H9 (cell line): ENCODE measurements at regions not wholly inside any gene's neighbourhood (a gene's known extent, or its start where the extent isn't known, plus 50 kb on each side); places are given as distances from the start of the nearest gene placed in this dataset.

Experiments used
- DNase-seq: peaks from one replicate; pipeline ENCODE4 v3.0.0-alpha.2; 2017
- H2AFZ ChIP-seq: one replicate; pipeline ENCODE4 v1.6.1; 2013; ENCODE audit warnings: mild to moderate bottlenecking, low read length, control low read depth, moderate library complexity
- H2AK5ac ChIP-seq: 2 replicates; pipeline ENCODE4 v1.6.1; 2013; ENCODE audit warnings: low read length, control low read depth, mixed read lengths; ENCODE audit not compliant: insufficient read length
- H2BK120ac ChIP-seq: one replicate; pipeline ENCODE4 v1.6.1; 2013; ENCODE audit warnings: low read depth, mild to moderate bottlenecking, low read length, control low read depth, inconsistent platforms; ENCODE audit not compliant: poor library complexity, severe bottlenecking
- H2BK12ac ChIP-seq: 2 replicates; pipeline ENCODE4 v1.6.1; 2013; ENCODE audit warnings: low read length, control low read depth, mixed read lengths, low read depth; ENCODE audit not compliant: insufficient read length
- H2BK15ac ChIP-seq: 2 replicates; pipeline ENCODE4 v1.6.1; 2013; ENCODE audit warnings: low read depth, low read length, control low read depth
- H2BK20ac ChIP-seq: one replicate; pipeline ENCODE4 v1.6.1; 2013; ENCODE audit warnings: low read depth, mild to moderate bottlenecking, low read length, control low read depth, inconsistent platforms; ENCODE audit not compliant: poor library complexity, severe bottlenecking
- H2BK5ac ChIP-seq: 2 replicates; pipeline ENCODE4 v1.6.1; 2013; ENCODE audit warnings: low read length, control low read depth, mixed read lengths; ENCODE audit not compliant: insufficient read length
- H3K14ac ChIP-seq: 2 replicates; pipeline ENCODE4 v1.6.1; 2013; ENCODE audit warnings: low read length, control low read depth; ENCODE audit not compliant: insufficient read depth
- H3K18ac ChIP-seq: 2 replicates; pipeline ENCODE4 v1.6.1; 2013; ENCODE audit warnings: low read depth, mild to moderate bottlenecking, mixed read lengths, low read length, control low read depth; ENCODE audit not compliant: insufficient read length
- H3K23ac ChIP-seq: 2 replicates; pipeline ENCODE4 v1.6.1; 2013; ENCODE audit warnings: low read length, control low read depth, mixed read lengths, low read depth; ENCODE audit not compliant: insufficient read length
- H3K23me2 ChIP-seq: 2 replicates; pipeline ENCODE4 v1.6.1; 2013; ENCODE audit warnings: low read depth, mild to moderate bottlenecking, mixed read lengths, low read length, control low read depth; ENCODE audit not compliant: insufficient read length, poor library complexity, severe bottlenecking
- H3K27ac ChIP-seq: 2 replicates; pipeline ENCODE4 v1.5.1; 2013; ENCODE audit warnings: low read length, control low read depth, mixed read lengths, low read depth; ENCODE audit not compliant: insufficient read length
- H3K27me3 ChIP-seq: 2 replicates; pipeline ENCODE4 v1.6.1; 2013; ENCODE audit warnings: low read length, control low read depth, inconsistent platforms; ENCODE audit not compliant: insufficient read depth
- H3K4ac ChIP-seq: 2 replicates; pipeline ENCODE4 v1.6.1; 2013; ENCODE audit warnings: low read depth, mild to moderate bottlenecking, control low read depth, inconsistent platforms, low read length, moderate library complexity
- H3K4me1 ChIP-seq: 2 replicates; pipeline ENCODE4 v1.6.1; 2013; ENCODE audit warnings: low read length, control low read depth, inconsistent platforms; ENCODE audit not compliant: insufficient read depth
- H3K4me2 ChIP-seq: 2 replicates; pipeline ENCODE4 v1.6.1; 2013; ENCODE audit warnings: low read length, control low read depth, mixed read lengths; ENCODE audit not compliant: insufficient read length, insufficient read depth
- H3K56ac ChIP-seq: 2 replicates; pipeline ENCODE4 v1.6.1; 2013; ENCODE audit warnings: low read depth, mild to moderate bottlenecking, mixed read lengths, low read length, control low read depth; ENCODE audit not compliant: insufficient read length
- H3K79me1 ChIP-seq: 2 replicates; pipeline ENCODE4 v1.6.1; 2013; ENCODE audit warnings: low read depth, mild to moderate bottlenecking, moderate library complexity, low read length, control low read depth, inconsistent platforms; ENCODE audit not compliant: insufficient read depth, poor library complexity, severe bottlenecking
- H3K79me2 ChIP-seq: 2 replicates; pipeline ENCODE4 v1.6.1; 2013; ENCODE audit warnings: low read length, control low read depth, inconsistent platforms; ENCODE audit not compliant: insufficient read depth
- H3K9ac ChIP-seq: 2 replicates; pipeline ENCODE4 v1.6.1; 2013; ENCODE audit warnings: low read length, control low read depth, mixed read lengths; ENCODE audit not compliant: insufficient read length; ENCODE audit errors: extremely low read depth
- H3K9me3 ChIP-seq: one replicate; pipeline ENCODE4 v1.6.1; 2013; ENCODE audit warnings: low read depth, low read length, inconsistent platforms; ENCODE audit not compliant: control insufficient read depth
- H3T11ph ChIP-seq: one replicate; pipeline ENCODE4 v1.6.1; 2013; ENCODE audit warnings: mild to moderate bottlenecking, low read length, control low read depth, inconsistent platforms
- H4K20me1 ChIP-seq: one replicate; pipeline ENCODE4 v1.6.1; 2013; ENCODE audit not compliant: control insufficient read depth, insufficient read length, insufficient read depth
- H4K5ac ChIP-seq: 2 replicates; pipeline ENCODE4 v1.6.1; 2013; ENCODE audit warnings: low read depth, mild to moderate bottlenecking, mixed read lengths, low read length, control low read depth; ENCODE audit not compliant: insufficient read length
- H4K8ac ChIP-seq: replicated peaks from 2 replicates; pipeline ENCODE4 v1.6.1; 2013; ENCODE audit warnings: low read length, control low read depth, mixed read lengths, low read depth; ENCODE audit not compliant: insufficient read length
- H4K91ac ChIP-seq: 2 replicates; pipeline ENCODE4 v1.6.1; 2013; ENCODE audit warnings: low read depth, mild to moderate bottlenecking, moderate library complexity, mixed read lengths, low read length, control low read depth; ENCODE audit not compliant: insufficient read length
- H3K27ac Mint-ChIP-seq, 3 experiments: 2 replicates in 2 of 3; 3 replicates in 1 of 3; pipeline ENCODE4 v1.8.0; 2020 to 2021; ENCODE audit warnings: mixed read lengths in 3 of 3, mild to moderate bottlenecking in 1 of 3, moderate library complexity in 1 of 3
- H3K27me3 Mint-ChIP-seq: 2 replicates; pipeline ENCODE4 v1.8.0; 2021; ENCODE audit warnings: low read depth, mild to moderate bottlenecking, moderate library complexity, mixed read lengths
- H3K36me3 Mint-ChIP-seq, 3 experiments: 2 replicates in 2 of 3; 3 replicates in 1 of 3; pipeline ENCODE4 v1.8.0; 2020 to 2021; ENCODE audit warnings: low read depth in 3 of 3, mixed read lengths in 3 of 3; ENCODE audit not compliant: insufficient read depth in 1 of 3
- H3K4me1 Mint-ChIP-seq, 2 experiments: 2 replicates each; pipeline ENCODE4 v1.8.0; 2020; ENCODE audit warnings: mixed read lengths in 2 of 2
- H3K4me3 Mint-ChIP-seq, 2 experiments: 2 replicates in 1 of 2; 3 replicates in 1 of 2; pipeline ENCODE4 v1.8.0; 2020 to 2021; ENCODE audit warnings: mild to moderate bottlenecking in 2 of 2, mixed read lengths in 2 of 2, moderate library complexity in 1 of 2
- H3K9me3 Mint-ChIP-seq, 2 experiments: 2 replicates in 1 of 2; 3 replicates in 1 of 2; pipeline ENCODE4 v1.8.0; 2020; ENCODE audit warnings: mild to moderate bottlenecking in 2 of 2, mixed read lengths in 2 of 2, moderate library complexity in 1 of 2
- WGBS: extraction: QIAGEN DNeasy Blood & Tissue Kit; methylation state at CpG from one replicate; pipeline ENCODE4 v1.1.7; 2013; ENCODE audit warnings: missing lambda C conversion rate, low lambda C conversion rate, mixed read lengths; ENCODE audit not compliant: insufficient read length; ENCODE audit errors: extremely low coverage; 5-methylcytosine and 5-hydroxymethylcytosine counted together
- TF ChIP-seq, protein P1 (sequence below): fragments of 200-600 bp; sonication (generic); conservative IDR thresholded peaks from 3 replicates; pipeline ENCODE4 v1.8.0; 2021; ENCODE audit warnings: antibody characterized with exemption, mild to moderate bottlenecking

DNA sequence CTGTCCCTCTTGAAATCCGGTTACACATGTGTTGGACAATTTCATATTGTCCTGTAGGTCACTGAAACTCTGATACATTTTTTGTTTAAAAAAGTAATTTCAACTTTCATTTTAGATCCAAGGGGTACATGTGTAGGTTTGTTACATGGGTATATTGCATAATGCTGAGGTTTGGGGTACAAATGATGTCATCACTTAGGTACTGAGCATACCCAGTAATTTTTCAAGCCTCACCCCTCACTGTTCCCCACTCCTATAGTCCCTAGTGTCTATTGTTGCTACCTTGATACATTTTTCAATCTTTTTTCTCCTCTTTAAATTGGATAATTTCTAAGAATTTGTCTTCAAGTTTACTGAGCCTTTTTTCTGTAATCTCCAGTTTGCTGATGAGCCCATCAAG, 483.0 kb downstream of the DHX35 start:
- H3K27ac ChIP-seq, result no peak overlapping the region
- no peak overlapping the region; a peak in 1 of 7 replicates for H3K27ac Mint-ChIP-seq
- no peaks in the 10 kb centered on the region for H3K9me3 ChIP-seq
- H3K4ac ChIP-seq, result no peak overlapping the region
- H2AK5ac ChIP-seq, result no peak overlapping the region
- no peaks in the 10 kb centered on the region for H3K36me3 Mint-ChIP-seq
- H3K9me3 Mint-ChIP-seq, result no peaks in the 10 kb centered on the region
- H3K23me2 ChIP-seq, result no peaks in the 10 kb centered on the region
- H3K18ac ChIP-seq, result no peak overlapping the region
- no peaks in the 10 kb centered on the region for H3K4me1 ChIP-seq
- H2BK15ac ChIP-seq, result no peak overlapping the region
- H3K56ac ChIP-seq, result no peak overlapping the region
- H2BK12ac ChIP-seq, result no peak overlapping the region
- no peaks in the 10 kb centered on the region for H3K4me1 Mint-ChIP-seq
- H4K20me1 ChIP-seq, result no peaks in the 10 kb centered on the region
- no peak overlapping the region for H3T11ph ChIP-seq
- H3K4me3 Mint-ChIP-seq, result no peak overlapping the region
- no peak overlapping the region for H4K5ac ChIP-seq
- no peaks in the 10 kb centered on the region for H3K79me1 ChIP-seq
- no peaks in the 10 kb centered on the region; the same call in 1 of the 2 replicates for H3K27me3 Mint-ChIP-seq
- no peaks in the 10 kb centered on the region for H3K27me3 ChIP-seq
- TF ChIP-seq, protein P1, sequence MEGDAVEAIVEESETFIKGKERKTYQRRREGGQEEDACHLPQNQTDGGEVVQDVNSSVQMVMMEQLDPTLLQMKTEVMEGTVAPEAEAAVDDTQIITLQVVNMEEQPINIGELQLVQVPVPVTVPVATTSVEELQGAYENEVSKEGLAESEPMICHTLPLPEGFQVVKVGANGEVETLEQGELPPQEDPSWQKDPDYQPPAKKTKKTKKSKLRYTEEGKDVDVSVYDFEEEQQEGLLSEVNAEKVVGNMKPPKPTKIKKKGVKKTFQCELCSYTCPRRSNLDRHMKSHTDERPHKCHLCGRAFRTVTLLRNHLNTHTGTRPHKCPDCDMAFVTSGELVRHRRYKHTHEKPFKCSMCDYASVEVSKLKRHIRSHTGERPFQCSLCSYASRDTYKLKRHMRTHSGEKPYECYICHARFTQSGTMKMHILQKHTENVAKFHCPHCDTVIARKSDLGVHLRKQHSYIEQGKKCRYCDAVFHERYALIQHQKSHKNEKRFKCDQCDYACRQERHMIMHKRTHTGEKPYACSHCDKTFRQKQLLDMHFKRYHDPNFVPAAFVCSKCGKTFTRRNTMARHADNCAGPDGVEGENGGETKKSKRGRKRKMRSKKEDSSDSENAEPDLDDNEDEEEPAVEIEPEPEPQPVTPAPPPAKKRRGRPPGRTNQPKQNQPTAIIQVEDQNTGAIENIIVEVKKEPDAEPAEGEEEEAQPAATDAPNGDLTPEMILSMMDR, result no peak
- H3K14ac ChIP-seq, result no peak overlapping the region
- no peak overlapping the region for H2AFZ ChIP-seq
- no peak overlapping the region for H3K4me2 ChIP-seq
- H3K23ac ChIP-seq, result no peak overlapping the region
- no peak overlapping the region for H2BK20ac ChIP-seq
- no peak overlapping the region for H4K8ac ChIP-seq
- no peaks in the 10 kb centered on the region for H3K79me2 ChIP-seq
- H4K91ac ChIP-seq, result no peak overlapping the region
- DNase-seq, result no peak
- H2BK5ac ChIP-seq, result no peak overlapping the region
- WGBS, result no CpG with 5 or more reads among the region's 1 CpG
- H3K9ac ChIP-seq, result no peak overlapping the region
- H2BK120ac ChIP-seq, result no peak overlapping the region
